NAMALWA (cell line): ENCODE measurements at regions not wholly inside any gene's neighbourhood (a gene's known extent, or its start where the extent isn't known, plus 50 kb on each side); places are given as distances from the start of the nearest gene placed in this dataset.
"Not testable (repeated sequence)": the region's sequence is repeated elsewhere in the genome, so short reads cannot be mapped to it uniquely, and the experiment has no call there.

Source experiments
- DNase-seq: peaks from one replicate; pipeline ENCODE4 v3.0.0-alpha.2; 2015; ENCODE audit warnings: low spot score

DNA sequence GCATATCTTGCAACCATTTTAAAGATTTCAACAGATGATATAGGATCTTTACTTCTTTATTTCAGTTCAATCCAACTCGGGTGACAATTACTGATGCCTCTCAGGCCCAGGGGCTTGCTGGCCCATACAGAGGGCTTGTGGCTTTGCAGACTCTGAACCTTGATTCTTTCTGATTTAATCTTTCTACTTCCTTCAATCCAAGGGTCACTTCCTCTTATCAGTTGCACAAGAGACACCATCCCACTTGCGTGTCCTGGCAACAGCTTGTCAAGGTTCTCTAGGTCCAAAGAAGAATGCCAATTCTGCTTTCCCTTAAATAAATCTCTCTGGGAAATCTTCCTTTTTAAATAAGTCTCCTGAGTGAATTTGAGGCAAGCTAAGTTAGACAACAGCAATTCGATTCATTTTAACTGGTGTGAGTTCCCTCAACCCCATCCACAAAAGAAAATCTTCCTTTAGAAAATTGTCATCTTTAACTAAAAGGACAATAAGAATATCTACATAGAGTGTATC lies 75.1 kb upstream of the KIF2A start:
- DNase-seq: not testable (repeated sequence)

DNA sequence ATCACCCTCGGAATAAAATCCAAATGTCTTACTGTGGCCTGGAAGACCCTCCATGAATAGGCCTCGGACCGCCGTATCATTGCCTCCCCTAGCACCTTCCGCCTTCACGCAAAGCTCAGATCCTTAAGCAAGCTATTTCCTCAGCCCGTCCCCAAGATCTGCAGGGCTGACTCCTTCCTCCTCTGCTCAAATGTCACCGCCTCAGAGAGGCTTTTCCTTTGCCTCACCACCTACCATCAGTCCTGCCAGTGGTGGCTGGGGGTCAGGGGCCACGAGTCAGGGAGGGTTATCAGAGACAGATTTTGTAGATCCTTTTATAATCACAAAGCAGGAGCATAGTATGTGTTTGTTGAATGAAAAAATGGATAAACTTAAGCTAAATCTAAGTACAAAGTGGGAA lies 74.4 kb upstream of the KIF2A start:
- DNase-seq: no peak

DNA sequence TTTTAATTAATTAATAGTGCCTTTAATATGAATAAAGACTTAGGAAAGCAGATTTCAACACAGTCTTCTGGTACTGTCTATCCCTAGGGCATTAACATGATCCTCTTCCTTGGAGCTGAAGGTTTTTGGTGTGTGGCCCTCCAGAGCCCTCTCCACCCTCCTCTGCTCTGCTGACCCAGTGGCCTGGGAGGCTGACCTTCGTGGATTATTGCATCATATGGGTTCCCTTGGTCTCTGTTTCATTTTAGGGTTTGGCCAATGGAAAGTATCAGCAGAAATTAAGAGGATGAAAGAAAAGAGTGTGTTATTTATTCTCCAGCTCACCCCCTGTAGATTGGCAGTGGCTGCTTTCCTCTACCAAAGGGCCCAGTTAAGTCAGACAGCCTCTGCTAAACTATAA lies 73.8 kb upstream of the KIF2A start:
- DNase-seq: not testable (repeated sequence)

DNA sequence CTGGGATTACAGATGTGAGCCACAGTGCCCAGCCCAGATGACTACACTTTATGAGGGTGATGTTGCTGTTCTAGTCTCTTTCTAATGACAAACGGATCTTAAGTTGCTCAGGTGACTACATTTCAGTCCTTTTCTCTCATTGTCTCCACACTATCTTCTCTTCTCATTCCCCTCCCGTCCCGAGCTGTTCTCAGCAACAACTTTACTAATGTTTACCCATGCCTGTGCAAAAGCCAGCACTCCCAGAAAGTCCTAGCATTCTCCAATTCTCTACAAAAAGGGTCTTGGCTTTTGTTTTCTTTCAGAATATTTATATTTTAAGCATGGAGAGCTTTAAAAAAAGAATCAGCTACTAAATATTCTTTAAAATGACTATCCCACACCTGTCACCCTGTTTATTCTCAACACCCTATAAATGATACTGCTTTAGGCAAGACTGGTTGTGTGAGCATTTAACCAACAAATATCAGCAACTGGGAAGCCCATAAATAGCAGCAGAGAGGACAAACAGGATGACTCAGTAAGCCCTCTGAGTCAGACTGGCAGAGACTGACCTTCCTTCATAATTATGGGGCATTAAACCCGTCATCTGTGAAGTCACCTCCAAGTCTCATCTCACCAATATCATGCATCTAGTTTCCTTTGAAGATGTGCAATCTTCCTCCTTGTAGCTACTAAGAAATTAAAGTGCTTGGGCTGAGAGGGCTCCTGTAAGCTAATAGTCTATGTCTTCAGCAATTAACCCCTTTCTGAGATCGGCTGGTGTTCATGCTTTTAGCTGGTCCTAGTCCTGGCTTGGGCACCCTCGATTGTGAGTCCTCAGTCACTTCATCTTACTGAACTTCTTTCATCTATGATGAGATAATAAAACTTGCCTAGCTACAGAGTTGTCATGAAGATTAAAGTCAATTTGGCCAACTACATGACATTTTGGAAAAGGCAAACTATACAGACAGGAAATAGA lies 72.6 kb upstream of the KIF2A start:
- DNase-seq: not testable (repeated sequence)

DNA sequence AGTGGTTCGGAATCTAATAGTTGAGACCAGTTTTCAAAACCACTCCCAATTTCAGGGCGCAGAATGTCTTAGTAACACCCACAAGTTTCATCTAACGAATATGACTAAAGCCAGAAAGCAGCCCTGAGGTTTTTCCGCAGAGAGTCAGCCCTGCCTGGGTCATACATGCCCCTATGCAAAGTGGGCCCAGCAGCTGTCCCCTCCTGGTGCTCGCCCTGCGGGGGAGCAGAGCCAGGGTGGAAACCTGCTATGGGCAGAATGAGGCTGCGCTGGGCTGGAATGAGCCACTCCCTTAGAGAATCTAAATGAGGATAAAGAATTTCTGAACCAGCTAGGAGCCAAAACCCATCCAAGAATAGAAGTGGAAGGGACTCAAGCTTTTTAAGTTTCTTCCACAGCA lies 69.4 kb upstream of the KIF2A start:
- not testable (repeated sequence) for DNase-seq

DNA sequence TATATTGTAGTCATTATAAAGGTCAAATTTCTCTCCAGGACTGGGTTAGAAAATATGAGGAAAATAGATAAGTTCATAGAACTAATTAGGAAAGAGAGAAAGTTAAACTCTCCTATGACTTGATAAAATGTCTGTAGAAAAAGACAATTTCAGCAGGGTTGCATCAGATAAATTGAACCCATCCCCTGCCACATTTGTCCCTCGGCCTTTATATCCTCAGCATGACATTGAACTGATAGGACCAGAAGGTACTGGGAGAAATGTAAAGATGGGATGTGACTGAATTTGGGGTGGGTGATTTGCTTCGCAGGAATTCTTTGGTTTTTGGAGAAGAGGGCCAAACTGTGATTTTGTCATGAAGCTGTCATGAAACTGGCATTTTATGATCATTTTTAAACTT lies 68.1 kb upstream of the KIF2A start:
- not testable (repeated sequence) for DNase-seq

DNA sequence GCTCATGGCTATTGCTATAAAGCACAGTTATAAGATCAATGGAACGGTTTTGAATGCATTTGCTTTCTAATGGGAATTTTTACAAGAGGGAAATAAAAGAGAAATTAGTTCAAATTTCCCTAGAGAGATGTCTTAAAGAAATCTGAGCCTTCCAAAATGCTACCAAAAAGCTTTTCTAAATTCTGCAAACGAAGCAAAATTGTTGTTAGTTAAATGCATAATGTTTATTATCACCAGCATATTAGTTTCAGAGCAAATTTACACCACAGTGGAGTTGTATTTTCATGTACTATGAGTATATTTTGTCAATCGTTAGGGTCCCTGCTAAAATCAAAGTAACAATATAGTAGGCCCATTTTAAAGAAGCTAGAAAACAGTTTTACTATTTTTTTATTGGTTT lies 67.4 kb upstream of the KIF2A start:
- not testable (repeated sequence) for DNase-seq

DNA sequence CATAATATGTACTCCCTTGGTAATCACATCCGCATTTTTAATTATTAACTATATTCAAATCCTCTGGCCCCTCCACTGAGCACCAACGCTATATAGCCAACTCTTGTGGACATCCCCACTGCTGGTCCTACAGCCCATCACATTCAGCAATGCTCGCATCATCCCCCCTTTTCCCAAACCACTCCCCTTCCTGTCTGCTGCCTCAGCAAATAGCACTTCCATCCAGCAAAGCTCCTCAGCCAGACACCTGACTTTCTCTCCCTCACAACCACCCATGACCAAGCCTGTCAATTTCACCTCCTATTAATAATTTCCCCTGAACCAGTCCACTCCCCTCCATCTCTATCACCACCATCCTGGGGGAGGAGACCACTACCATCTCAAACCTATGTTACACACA lies 65.5 kb upstream of the KIF2A start:
- not testable (repeated sequence) for DNase-seq

DNA sequence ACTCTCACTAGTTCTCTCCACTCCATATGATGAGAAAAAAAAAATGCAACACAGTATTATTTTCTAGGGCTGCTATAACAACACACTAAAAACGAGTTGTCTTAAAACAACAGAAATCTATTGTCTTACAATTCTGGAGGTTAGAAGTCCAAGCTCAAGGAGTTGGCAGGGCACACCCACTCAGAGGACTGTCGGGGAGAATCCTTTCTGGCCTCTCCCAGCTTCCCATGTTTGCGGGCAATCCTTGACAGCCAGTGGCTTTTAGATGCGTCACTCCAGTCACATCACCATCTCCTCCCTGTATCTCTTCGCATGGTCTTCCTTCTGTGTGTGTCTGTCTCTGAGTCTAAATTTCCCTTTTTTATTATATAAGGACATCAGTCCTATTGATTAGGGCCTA lies 64.0 kb upstream of the KIF2A start:
- not testable (repeated sequence) for DNase-seq

DNA sequence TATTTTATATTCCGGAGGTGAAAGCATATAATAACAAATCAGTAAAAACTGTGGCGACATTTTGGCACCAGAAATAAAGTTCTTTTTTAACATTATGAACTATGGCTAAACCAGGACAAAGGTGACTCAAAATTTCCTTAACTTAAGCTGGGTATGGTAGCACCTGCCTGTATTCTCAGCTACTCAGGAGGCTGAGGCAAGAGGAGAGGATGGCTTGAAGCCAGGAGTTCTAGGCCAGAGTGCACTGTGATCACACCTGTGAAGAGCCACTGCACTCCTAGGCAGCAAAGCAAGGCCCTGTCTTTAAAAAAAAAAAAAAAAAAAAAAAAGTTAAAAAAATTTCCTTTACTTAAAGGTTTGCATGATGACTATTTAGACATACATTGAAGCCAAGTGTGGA lies 63.0 kb upstream of the KIF2A start:
- not testable (repeated sequence) for DNase-seq

DNA sequence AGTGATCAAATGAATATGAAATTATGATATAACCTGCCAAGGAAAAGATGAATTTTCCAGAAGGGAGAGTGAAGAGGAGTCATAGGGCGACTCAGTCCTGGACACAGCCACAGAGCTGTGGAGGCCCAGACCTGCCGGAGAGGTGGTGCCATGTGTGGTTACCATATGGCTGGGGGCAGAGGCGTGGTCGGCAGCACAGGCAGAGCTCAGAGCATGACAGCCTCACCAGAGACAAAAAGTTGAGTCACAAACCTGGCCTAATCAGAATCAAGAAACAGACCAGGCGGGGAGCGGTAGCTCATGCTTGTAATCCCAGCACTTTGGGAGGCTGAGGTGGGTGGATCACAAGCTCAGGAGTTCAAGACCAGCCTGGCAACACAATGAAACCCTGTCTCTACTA lies 57.8 kb upstream of the KIF2A start:
- DNase-seq: not testable (repeated sequence)

DNA sequence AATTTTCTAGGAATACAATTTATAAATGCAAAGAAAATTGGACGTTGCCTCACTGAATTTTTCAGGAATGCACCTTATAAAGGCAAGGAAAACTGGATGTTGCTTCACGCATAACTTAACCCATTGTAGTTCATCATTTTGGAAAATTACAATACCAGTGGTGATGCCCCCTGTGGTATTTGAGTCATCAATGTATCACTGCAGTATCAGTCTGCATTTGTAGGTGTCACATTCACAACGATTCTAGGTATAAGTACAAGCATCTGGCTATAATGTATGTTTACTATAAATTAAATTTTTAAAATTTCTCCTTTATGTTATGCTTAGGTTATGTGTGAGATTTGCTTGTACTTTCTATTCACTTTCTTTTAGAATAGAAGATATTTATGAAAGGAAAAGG lies 55.9 kb upstream of the KIF2A start:
- not testable (repeated sequence) for DNase-seq

DNA sequence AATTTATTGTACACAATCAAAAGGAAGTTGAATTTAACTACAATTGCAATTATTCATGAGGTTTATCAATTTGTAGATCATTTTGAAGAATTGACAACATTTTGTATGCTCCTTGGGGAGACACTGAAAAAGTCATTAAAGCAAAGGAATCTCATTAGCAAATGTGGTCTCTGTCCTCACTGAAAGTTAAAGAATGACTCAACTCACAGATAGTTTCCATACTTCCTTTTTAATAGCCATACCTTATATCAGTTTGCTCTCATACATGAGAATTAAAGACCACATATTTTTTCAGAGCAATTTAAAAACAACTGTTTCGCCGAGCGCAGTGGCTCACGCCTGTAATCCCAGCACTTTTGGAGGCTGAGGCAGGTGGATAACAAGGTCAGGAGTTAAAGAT lies 55.1 kb upstream of the KIF2A start:
- DNase-seq: not testable (repeated sequence)

DNA sequence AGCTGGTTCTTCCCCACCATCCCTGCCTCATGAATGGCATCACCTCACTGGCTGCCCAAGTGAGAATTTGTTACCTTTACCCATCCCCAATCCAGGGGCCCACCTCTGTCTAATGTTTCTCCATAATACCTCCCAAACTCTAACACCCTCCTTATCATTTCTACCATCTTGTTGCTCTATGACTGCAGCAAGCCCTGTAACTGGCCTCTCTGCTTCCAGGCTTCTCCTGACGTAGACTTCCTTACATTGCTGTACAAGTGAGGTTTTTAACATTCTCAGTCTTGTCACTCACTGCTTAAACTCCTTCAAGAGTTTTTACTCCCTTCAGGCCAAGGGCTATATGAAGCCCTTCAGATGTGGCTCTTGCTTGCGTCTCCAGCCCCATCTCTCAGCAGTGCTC lies 53.5 kb upstream of the KIF2A start:
- DNase-seq: not testable (repeated sequence)

DNA sequence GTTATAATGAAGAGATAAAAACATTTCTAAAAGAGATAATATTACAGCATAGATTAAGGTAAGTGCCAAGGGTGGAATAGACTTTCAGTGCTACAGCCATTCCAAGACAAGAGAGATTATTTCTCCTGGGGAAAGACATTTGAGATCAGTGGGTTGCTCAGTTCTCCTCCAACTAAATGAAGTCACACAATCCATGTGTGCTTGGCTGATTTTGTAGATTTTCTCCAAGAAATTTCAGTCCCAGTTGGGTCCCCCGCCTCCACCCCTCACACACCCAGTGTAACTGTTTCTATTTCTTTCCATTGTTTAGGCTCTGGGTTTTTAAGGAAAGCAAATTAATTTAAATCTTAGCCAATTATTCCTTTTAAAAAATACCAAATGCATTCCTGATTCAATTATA lies 50.5 kb upstream of the KIF2A start:
- DNase-seq: not testable (repeated sequence)

DNA sequence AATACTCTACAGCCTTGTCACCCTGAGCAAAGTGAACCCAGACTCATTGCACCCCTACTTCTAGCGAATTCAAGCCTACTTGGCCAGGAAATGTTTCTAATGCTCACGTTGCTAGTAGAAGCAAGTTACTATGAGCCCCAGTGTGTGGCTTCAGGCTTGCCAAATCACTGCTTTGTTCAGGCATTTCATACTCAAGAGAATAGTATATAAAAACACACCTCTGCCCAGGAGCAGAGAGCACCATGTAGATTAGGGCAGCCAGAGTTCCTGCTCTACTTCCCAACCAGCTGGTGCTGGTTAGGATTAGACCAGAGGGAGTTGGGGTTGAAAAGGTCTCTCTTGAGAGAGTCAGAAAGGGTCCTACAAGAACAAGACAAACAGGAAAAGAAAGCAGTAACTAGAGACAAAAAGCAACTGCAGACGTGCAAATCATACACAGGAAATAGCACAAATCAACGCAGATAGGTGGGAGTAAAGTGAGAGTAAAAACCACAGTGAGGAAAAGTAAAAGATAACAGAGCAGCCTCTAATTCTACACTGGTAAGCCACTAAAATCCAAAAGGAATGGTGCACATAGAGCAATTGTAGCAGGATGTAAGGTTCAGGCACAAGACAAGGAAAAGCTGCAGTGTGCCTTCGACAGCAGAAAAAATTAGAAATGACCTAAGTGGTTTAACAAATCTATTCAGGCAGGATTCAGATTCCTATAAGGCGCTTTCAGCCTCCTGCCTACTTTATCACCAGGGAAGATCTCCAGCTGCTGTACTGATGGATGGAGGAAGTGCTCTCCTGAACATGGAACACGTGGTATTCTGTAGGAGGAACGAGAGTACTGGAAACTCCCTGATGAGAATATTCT lies 49.6 kb upstream of the KIF2A start:
- DNase-seq: peak; percentile 42
